Stomach (tissue), 4 donors: ENCODE measurements at regions not wholly inside any gene's neighbourhood (a gene's known extent, or its start where the extent isn't known, plus 50 kb on each side); places are given as distances from the start of the nearest gene placed in this dataset.

Experiments used
- CTCF ChIP-seq, 7 experiments: fragments of 450-650 bp in 4 of 7; fragments of 200-600 bp in 3 of 7; sonication (generic) in 3 of 7; IDR thresholded peaks; one replicate each; pipeline ENCODE4 v1.5.1; 2016 to 2019; ENCODE audit warnings: antibody characterized with exemption in 7 of 7, control low read depth in 2 of 7, mild to moderate bottlenecking in 1 of 7
- POLR2A ChIP-seq, 4 donors: fragments of 450-650 bp; IDR thresholded peaks; one replicate each; pipeline ENCODE4 v1.6.1; 2016; ENCODE audit warnings: antibody characterized with exemption in 4 of 4, control low read depth in 2 of 4, mild to moderate bottlenecking in 1 of 4, moderate library complexity in 1 of 4

DNA sequence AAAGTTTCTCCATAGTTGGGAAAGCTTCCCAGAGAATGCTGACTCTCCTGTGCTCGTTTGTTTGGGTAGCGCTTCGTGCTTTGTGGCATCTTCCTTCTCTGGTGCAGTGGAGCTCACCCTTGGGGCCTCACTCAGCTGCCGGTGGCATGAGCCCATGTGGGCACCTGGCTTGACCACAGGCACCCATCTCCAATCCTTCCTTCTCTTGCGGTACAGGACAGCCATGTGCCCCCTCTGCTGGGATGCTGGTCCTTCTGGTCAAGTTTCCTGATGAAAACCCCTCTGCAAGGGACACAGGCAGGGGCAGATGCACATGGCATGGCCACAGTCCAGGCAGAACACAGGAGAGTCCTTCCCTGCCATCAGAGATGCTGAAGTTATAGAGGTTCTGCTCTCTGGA lies 555.9 kb upstream of the HS6ST1 start:
- TF ChIP-seq POLR2A (IDR thresholded peaks at IDR 0.05) (no peak), CTCF (IDR thresholded peaks at IDR 0.05) (no peak)
